HG03457 (cell line): ENCODE measurements at regions not wholly inside any gene's neighbourhood (a gene's known extent, or its start where the extent isn't known, plus 50 kb on each side); places are given as distances from the start of the nearest gene placed in this dataset.
"Not testable (repeated sequence)": the region's sequence is repeated elsewhere in the genome, so short reads cannot be mapped to it uniquely, and the experiment has no call there.

Experiments used
- ATAC-seq: cut with Tn5 transposase; IDR thresholded peaks from one replicate; pipeline ENCODE4 v1.9.1; 2021; ENCODE audit warnings: moderate number of reproducible peaks; ENCODE audit not compliant: unreplicated experiment

DNA sequence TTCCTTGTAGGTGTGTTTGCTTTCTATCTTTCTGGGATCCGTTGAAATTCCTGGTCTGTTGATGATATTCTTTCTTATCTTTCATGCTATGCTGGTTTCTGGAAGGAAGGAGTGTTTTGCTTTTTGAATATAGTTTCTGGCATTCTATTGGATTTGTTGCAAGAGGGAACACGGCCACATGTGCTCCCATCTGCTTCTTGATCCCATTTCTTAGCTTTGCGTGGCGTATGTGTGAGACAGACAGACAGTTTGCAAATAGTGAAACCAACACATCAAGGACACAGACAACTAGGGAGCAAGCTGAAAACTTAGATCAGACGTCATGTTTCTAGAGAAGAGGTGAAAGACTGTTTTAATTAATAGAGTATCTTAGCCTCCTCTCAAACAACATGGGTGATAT, 261.9 kb upstream of the PUDP start:
- ATAC-seq: no peak

DNA sequence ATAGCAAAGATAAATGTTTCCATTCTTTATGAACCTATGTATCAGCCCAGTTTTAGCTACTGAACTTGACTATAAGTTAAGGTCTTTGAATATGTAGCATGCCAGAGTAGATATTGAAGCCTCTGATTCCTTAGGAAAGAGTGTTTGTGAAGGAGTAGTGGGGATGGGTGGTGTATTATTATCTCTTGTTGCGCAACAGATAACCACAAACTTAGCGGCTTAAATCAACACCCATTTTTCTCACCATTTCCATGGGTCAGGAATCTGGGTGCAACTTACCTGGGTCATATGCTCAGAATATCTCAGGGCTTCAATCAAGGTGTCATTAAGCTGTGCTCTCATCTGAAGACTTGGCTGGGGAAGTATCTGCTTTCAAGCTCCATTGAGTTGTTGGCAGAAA, 251.4 kb upstream of the PUDP start:
- no peak for ATAC-seq

DNA sequence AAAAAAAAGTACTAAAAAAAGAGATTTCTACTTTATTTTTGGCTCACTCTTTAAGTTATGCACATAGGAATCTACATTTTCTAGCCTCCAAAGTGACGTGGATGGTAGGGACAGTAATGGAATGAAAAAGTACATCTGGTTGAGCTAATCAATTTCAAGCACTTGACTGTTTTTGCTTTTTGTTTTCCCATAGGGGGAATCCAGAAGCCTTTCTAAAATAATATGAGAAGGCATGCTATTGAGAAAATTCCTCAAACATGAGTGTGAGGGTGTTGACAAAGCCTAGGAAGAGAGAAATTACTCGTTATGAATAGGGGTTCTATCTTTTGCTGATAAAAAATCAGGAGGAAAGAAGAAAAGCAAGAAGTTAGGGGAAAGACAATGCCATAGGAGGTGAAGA, 242.5 kb upstream of the PUDP start:
- ATAC-seq: no peak

DNA sequence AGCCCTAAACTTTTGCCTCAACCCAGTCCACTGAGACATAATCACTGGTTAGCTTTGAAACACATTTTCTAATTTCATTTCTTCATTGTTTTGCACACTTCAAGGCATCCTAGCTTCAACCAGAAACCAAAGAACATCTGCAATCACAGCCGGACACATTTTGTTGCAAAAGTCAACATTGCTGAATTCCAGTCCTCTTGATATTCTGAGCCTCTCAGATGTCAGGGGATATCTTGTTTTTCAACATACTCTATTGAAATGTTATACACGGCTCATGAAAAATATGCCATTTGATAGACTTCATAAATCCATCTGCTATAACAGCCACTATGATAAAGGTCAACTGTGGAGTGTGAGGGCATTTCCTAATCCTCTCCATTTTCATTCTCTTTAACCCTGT, 241.6 kb upstream of the PUDP start:
- no peak for ATAC-seq

DNA sequence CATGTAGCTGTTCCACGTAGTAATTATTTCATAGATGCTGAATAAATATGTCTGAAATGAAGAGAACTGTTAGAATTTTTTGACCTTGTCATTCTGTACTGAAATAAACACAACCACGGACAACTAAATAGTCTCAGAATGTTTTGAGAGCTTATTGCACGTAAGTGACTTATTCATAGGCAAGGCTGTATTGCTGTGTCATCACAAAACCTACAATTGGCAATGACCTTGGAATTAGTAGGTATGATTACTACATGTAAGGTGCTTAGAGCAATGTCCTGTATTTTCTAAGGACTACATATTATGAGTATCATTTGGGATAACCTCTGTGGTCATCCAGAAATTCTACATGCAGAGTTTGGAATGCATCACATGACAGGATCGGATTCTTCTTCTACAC, 237.2 kb upstream of the PUDP start:
- no peak for ATAC-seq

DNA sequence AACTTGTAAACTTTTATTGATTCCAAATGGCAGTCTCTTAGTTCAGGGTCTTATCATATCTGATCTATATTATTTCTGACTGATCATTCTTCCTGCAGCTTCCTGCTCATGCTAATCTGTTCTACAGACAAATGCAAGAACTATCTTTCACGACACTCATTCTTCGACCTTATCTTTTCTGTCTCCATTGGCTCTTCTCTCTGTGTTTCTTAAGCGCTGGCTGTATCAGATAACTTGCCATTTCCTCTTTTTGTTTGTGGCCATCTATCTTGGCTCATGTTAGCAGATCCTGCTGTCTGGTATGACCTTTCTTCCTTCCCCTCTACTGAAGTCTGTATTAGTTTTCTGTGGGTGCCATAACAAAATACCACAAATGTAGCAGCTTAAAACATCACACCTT, 230.5 kb upstream of the PUDP start:
- no peak for ATAC-seq

DNA sequence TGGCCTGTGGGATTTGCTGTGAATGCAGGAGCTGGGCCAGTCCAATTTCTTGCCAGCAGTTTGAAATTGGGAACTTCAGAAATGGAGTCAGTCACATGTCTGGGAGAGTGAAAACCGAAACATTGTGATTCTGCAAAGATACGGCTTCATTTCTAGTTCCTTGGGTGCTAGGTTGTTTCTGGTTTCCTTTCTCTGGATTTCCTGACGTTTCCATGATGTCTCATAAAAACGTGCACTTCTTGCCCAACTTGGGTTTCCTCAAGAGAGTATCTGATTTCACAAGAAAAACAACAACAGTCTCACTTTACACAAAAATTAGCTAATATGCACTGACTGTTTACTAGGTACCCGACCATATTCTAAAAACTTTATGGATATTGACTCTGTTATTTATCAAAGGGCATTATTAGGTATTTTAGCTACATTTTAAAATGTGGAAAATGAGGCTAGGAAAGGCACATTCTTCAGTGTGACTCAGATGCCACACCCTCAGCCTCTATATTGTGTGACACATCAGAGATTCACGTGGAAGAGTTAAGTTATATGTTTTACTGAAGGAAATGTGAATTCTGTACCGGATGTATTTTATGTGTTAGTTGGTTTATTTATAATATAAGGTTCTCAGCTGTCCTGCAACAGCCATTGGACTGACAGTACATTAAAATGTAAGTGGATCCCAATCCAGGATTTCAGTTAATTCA, 225.0 kb upstream of the PUDP start:
- ATAC-seq: no peak

DNA sequence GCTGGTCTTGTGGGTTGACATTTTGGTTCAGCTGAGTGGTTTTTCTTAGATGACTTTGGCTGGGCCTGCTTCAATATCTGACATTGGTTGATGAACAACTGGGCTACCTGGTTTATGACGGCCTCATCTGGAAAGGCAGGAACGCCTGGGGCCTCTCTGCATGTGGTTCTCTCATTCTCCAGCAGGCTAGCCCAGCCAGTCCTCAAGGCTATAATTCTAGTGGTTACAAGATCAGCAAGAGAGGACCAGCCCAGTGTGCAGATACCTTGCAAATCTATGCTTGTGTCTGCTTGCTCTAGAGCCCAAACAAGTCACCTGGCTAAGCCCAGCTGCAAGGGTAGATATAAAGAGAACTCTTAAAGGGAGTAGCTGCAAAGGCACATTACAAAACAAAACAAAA, 214.2 kb upstream of the PUDP start:
- no peak for ATAC-seq

DNA sequence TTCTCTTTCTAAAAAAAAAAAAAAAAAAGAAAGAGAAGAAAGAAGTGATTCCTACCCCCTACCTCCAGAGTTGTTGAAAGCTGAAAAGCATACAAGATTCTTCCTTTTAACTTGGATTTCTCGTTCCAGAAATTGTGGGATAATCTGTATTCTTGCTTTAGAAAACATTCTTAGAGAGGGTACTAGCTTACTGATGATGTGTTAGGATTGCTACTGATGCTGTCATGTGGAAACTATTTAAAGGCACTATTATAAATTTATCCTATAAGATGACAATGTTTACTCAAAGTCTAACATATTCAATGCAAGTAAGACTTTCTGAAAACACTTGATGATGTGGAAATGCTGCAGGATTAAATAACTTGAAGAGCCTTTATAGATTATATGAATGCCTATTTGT, 204.0 kb upstream of the PUDP start:
- ATAC-seq: no peak

DNA sequence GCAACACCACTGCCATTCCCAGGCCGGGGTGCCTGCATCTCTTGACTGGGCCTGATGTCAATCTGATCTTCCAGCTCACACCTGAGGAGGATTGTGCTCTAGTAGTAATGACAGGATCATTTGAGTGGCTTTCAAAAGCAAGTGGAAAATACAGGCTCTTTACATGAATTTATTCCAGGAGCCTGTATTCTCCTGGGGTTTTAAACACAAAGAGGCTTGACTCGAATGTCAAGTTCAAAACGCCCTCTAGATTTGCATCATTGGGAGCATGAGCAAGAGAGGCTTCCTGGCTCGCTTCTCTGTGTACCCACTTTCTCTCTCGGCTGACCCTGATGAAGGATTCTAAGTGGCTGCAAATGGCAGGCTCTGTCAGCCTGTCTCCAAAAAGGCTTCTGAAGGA, 199.5 kb upstream of the PUDP start:
- no peak for ATAC-seq

DNA sequence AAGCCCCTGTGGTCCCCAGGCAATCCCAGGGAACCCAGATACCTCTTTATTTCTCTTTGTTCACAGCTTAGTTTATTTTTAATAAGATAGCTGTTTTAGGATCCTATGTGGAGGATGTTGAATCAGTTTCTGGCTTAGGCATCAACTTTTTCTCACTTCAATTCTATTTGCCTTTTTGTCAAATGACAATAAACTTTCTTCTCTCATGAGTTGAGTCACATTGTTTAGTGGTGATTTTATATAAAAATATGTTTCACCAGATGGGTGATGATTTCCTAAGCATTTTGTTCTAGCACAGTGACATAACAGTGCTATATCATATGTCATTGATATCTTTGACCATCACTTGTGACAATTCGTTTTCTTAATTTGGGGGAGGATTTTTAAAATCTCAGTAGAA, 198.1 kb upstream of the PUDP start:
- ATAC-seq: no peak

DNA sequence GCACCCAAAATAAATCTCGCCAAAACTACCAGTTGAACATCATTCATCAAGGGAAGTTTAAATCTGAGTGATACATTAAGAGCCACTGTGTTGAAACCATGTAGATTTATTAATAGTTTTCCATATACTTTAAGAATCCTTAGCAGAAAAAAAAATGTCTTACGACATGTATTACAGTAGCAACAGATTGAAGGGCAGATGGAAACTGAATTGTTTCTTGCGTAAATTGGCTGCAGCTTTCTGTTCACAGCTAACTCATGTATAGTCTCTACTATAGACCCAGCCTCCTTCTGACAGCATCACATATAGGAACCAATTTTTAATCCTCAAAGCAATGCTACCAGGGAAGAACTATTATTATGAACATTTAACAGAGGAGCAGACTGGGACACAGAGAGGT, 195.2 kb upstream of the PUDP start:
- ATAC-seq: no peak

DNA sequence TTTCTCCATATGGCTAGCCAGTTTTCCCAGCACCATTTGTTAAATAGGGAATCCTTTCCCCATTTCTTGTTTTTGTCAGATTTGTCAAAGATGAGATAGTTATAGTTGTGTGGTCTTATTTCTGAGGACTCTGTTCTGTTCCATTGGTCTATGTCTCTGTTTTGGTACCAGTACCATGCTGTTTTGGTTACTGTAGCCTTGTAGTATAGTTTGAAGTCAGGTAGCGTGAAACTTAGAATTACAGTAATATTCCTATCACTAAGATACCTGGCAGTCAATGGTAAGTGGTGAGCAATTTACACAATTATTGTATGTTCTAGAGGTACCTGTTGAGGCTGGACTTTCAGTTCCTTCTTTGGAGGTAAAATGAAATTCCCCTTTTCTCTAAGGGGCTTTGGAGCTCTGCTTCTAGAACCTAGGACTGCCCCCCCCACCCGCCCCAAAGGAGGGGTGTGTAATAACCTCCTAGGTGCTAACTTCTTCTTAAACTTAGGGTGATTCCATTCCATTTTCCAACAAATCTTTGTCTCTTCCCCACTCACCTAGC, 187.9 kb upstream of the PUDP start:
- not testable (repeated sequence) for ATAC-seq

DNA sequence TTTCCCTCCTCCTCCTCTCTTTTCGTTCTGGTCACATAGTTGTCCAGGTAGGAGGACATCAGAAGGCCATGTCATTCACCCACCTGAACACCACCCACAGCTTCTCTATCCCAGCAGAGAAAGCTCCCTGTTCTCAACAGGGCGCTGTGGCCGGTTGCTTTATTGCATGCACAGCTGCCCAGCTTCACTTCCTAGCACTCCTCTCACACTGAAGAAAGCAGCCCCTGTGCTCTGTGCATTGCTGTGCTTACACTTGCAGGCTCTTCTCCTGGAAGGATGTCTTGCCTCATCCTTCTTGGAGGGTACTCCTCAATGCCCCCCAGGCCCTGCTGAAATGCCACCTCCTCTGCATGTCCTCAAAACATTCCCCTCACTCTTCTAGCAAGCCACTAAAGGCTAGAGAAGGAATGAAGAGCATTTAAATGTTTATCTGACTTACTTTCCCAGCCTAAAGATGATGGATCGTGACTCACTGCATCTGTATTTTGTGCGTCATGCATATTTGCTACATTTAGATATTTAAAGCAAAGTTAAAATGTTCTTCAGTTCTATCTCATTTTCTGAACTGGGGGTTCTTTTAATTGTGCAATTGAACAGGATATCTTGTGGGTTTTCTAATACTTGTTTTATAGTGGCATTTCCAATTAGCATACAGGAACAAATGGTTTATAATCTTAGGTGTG, 186.4 kb upstream of the PUDP start:
- no peak for ATAC-seq

DNA sequence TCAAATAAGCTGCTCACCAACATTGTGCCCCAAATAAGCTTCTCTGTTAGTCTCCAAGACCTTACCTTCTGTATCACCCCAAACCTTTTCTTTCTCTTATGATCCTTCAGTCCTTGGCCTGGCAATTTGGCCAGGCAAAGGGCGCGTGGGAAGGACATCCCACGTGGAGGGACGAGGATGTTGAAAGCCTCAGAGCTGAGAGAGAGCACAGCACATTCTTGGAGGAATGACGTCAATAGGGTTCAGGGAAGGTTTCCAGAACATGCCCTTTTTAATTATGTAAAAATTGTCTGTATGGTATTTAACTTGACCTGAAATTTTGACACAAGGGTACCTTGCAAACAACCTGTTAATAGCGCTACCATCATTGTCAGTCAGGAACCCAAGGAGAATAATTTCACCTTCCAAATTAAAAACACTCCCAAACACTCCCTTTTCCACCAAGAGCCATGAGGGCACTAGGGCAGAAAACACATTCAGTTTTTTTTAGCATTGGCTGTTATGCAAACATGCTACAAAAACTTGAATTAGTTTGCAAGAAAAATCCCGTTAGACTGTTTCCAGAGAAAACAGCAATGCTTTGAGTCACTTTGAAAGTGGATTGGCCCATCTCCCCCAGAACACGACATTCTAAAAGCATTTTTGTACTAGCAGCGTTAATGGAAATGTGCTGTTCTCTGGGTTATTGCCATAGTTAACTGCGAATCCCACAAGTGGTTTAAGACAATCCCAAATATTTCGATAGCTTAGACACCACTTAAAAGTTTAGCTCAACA, 183.2 kb upstream of the PUDP start:
- no peak for ATAC-seq

DNA sequence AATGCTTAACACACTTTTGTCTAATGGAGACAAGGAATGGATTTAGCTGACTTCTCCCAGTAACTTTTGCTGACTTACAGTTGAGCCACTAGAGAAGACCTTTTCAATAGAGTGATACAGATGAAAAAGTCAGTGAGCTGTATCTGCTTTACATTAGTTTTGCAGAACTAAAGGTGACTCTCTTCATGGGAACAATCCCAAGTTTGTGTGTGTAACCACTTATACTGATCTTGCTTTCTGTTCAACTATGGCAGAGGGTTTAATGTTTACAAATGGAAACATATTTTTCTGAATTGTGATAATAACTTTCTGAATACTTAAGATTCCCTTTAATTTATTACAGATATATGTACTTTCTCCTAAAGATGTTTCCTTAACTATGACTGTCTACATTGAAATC, 182.6 kb upstream of the PUDP start:
- ATAC-seq: no peak

DNA sequence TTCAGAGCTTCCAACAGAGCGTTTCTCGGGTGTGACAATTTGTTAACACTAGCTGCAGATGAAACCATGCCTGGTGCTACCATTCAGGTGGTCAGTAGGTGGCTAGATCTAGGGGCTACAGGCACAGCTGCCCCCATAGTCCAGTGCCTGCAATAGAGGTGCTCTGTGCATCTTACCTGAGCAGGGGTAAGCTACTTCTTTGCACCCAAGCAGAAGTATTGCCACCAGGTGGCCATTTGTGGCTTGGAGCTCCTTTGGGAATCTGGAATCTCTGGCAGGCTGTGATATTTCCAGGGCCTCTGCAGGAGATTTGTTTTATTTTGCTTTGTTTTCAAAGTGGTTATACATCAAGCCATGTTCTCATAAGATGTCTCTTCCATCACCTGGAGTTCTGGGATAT, 170.7 kb upstream of the PUDP start:
- ATAC-seq: no peak

DNA sequence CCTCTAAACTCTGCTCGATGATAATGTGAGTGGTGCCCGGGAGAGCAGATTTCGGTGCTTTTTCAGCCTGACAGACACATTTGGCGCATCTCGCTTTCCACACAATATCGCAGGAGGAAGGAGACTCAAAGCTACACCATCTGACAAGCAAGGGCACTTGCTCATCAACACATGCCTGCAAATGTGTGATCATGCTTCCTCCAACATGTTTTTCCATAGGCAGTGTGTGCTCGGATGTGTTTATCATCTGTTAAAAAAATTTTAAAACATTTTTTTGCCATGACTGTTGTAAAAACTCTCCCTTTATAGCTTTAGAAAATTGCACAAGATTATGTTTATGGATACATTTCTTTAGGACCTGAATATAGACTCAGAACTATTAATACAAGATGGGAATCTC, 170.3 kb upstream of the PUDP start:
- ATAC-seq: no peak

DNA sequence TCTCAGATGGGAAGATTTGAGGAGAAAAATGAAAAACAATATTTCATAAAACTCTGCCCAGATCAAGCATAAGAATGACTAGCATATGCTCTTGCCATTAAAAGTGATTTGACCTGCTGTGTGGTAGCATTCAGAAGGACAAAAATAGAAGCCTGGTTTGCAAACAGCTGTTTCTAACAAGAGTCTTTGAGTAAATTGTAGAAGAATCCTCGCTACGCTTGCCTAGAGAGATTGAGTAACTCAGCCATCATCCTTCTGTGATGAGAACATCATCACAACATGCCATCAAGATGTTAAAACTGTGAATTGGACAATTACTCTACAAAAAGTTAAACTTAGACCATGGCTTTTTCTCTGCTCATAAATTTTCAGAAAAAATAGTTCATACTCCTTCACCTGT, 168.9 kb upstream of the PUDP start:
- ATAC-seq: no peak

DNA sequence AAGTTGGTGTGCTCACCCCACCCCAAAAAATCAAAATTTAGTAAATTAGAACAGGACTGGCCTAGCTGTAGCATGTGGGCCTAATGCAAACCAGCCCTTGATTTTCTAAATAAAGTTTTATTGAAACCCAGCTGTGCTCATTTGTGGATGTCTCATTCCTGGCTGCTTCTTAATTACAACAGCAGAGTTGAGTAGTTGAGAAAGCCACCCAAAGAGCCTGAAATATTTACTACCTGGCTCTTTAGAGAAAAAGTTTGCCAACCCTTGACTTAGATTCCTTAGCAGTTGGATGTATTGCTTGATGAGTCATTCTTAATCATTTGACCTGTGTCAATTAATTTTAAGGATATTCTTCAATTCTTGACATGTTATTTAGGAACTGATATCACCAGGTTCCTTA, 168.3 kb upstream of the PUDP start:
- ATAC-seq: no peak

DNA sequence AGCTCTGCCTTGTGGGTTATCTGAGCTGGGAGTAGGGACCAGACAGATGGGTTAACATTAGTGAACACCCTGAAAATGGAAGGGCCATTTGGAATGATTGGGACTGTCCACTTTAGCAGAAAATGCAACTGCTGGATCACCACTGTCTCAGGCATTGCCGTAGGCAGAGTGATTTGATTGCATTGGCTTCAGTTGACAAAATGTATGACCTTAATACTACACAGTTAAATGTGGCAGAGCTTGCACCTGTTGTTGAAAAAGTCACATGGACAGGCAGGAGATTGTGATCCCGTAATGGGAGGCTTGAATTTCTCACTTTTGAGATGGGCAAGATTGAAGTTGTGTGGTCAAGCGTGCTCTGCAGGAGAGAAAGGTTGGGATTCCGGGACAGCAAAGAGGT, 166.5 kb upstream of the PUDP start:
- no peak for ATAC-seq

DNA sequence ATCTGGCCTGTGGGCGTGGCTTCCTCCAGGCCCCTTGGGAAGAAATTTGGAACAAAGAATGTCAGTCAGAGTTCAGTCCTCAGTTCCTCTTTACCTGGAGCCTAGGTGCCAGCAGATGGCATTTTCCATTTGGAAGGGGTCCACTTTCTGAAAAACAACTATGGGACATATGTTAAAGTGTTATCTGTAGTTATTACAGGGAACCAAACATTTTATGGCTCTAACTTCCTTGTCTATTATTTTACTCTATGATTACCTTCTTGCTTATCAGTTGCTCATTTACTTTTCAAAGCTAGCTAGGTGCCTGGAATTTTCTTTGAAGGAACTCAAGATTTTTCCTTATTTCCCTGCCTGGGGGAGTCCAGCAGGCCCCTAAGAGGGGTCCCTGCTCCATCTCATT, 159.8 kb upstream of the PUDP start:
- no peak for ATAC-seq
